ENCODE measurements at regions not wholly inside any gene's neighbourhood (a gene's known extent, or its start where the extent isn't known, plus 50 kb on each side); places are given as distances from the start of the nearest gene placed in this dataset.

DNA sequence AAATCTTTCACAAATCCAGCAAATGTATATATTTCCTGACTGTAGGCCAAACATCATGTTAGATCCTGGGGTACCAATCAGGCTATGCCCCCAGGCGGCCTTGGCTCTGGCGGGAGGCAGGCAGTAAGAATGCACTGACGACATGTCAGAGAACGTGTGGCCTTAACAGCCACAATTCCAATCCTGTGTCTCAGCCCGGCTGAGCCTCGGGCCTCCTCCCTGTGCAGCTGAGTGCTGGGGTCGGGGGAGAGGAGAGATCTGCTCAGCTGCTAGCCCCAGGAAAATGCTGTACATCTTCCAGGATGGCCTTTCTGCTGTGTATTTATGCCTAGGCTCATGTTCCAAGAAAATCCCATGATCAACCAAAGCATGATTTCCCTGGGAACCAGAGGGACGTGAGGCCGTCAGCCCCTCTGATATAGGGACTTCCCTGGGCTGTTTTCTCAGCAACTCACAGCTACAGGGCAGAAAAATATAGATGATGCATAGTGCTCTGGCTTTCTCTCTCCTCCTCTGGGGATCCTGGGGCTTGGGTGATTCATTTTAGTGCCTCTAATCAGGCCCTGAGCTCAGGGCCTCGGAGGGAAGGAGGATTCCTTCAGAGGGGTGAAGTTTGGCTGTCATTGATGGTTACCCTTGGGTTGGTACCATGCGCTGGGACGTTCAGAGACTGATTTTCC is 604.0 kb downstream of the HS3ST4 start:
- DNase-seq: no peak

DNA sequence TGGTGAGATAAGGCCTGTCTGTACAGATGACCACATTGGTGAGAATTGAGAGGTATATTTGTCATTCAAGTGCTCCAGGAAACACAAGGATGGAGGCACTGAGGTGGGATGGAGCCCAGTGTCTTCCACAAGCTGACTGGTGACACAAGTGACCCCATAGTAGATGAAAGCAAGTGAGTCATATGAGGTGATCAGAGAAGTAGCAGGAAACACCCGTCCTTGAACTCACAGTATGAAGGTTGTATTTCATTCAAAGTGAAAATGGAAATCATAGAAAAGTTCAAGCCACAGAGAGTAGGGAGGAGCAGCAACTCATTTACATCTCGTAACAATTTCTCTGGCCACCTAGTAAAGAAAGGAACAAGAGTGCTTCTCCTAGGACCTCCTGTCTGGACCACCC is 609.8 kb downstream of the HS3ST4 start:
- DNase-seq: no peak

DNA sequence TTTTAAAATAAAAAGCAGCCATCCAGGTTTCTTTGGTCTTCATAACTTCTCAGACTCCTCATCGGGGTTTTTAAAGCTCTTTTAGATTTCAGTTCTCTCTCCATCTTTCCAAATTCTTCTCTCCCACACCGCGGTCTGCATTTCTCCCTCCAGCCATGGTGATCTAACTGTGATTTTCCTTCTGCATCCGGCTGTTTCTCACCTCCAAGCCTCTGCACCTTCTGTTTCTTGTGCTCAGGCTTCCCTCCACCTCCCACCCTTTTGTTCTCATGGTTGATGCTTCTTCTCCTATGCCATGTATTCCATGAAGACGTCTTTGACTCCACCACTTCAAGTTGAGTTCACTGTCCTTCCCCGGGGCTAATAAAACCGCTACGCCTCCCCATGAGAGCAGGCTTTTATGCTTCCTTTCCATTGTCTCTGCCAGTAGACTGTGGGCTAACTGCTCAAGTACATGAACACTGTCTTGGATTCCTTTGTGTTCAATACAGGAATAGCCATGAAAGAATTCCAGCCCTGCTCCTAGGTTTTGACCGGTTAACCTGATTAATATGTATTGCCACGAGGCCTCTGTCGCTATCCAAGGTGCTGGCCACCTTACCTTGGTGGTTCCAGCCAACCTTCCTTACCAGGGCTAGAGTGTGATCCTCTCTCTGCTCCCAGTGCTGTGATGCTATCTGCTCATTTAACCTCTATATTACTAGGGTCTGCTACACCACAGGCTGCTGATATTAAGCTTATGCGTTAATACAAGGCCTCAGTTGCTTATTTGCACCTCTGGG is 625.1 kb downstream of the HS3ST4 start:
- no peak for DNase-seq

DNA sequence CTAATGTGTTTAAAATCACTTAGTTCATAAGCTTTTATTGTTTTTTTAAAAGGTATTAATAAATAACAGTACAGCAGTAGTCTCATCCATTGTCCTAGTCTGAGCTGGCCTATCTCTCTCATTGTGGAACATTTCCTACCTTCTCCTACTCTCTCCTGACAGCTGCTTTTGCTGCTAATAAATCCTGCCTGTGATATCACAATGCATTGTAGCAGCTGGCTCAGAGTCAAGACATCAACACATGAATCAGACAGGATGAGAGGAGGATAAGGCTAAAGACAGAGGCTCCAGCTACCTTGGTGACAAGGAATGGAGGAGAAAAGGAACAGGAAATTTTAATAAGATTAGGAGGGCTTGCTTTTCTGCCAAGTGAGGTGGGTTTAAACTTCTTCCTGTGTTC is 626.1 kb downstream of the HS3ST4 start:
- no peak for DNase-seq

DNA sequence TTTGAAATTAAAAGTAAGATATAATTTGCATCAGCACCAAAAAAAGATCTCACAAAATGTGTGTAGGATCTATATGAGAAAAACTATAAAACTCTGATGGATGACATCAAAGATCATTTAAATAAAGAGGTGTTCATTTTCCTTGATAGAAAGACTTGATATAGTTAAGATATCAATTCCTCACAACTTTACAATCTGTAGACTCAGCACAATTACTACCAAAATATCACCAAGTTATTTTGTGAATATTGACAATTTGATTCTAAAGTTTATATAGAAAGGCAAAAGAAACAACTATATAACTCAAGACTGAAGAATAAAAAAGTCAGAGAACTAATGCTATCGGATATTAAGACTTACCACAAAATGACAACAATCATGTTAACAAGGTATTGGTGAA is 638.9 kb downstream of the HS3ST4 start:
- no peak for DNase-seq

DNA sequence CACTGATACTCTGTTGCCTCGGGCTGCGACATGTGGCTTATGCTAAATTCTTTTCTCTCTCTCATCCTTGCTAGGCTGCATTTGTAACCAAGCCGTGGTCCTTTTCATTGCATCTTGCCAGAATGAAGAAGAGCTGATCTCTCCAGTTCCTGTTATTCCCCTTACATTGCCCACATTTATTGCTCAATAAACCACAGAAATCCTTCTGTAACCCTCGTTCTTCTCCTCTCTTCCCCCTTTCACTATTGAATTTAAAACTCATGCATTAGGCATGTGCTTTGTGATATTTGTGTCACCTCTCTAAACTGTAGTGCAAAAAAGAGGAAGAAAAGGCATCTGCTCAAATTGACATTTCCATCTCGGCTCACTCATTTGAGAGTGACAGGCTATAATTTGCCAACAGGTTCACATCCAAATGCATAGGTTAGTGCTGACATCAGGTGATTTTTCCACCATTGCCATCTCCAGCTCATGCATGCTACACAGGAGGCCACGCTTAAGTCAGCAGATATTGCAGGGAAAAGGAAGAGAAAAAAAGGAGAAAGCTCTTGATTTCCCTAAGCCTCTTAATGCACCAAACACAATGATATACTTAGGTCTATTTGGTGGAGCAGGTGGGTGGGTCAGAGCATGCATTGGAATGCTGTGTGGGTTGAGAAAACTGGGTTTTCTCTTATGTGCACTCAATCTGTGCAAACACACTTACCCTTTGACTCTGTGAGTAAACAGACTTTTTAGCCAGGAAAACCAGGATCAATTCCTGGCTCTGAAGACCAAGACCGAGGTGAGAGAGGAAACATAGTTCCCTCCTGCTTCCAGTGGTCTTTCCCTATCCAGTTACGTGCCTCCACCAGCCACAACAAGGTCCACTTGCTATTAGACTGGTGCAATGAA is 642.7 kb downstream of the HS3ST4 start:
- peak; percentile 24 to 72 (median 42) for DNase-seq

DNA sequence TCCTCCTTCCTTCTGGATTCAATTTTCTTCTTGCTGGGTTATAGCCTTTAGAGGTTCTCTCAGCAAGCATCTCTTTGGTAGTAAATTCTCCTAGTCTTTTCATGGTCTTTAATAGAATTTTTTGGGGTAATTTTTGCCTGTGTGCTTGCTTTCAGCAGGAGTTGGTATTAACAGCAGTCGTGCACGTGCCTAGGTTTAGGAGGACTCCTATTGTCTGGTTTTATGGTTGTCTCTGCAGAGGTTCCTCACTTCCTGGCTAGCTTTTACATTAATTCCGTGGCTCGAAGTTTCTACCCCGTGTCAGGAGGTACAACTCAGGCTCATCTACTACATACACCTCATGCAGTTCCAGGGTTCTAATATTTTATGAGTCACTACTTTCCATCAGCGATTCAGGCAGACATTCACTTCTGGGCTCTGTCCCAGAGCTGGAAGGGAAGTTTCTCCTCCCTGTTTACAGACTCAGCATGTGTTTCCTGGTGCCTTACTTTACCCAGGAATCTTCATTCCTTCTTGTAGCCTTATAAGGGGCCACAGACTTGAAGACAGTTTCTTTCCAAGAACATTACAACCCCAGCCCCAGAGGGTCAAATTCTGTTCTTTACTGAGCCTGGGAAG is 643.6 kb downstream of the HS3ST4 start:
- no peak for DNase-seq

DNA sequence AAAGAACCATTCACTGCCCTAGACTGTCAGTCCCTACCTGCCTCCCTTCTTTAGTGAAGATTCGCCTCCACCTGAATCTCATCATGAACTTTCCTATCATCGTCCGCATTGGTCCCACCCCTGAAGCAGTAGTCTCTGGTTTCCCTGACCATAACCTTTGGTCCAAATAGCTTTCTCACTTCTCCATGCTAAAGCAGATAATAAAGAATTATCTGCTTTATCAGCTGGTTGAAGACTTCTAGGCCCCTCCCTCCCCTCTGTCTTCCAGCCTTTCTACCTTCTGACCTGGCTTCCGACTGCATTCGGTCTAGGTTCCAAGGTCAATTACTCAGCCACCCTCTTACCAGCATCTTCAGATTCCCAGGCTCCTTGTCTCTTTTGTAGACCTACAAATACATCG is 650.9 kb downstream of the HS3ST4 start:
- DNase-seq: no peak

DNA sequence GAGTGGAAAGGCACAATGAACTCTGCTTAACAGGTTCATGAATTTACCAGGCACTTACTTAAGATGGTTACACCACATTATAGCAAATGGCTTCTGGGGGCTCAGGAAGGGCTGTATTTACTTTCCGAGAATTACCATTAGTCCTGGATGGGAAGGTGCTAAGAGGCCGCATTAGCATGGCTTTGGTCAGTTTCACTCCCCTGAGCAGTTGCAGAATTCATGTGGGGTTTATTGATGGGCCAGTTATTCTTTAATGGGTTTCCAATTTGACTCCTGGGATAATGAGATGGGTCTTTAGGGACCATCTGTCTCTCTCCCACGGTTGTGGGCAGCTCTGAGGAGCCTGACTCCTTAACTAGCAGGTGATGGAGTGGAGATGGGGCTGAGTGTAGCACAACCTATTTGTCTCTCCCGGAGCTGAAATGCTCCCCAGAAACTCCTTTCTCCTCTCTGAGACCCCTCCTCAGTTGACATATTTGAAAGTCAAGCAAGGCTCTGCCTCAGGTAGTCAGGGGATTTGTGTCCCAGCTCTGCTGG is 652.5 kb downstream of the HS3ST4 start:
- DNase-seq: no peak

DNA sequence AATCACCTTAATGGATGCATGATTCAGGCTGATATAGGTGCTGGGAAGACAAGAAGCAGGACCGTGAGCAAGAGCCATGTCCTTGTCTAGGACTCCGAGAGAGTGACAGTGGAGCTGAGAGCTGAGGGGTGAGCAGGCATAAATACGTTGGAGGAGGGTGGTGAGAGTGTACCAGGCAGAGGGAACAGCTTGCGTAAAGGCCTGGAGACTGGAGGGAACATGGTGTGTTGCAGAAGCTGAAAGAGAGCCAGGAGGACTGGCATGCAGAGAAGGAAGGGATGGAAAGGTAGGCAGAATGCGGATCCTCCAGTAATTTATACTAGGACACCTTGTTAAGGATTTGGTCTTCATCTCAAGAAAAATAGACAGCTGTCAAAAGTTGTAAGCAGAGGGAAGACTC is 653.2 kb downstream of the HS3ST4 start:
- DNase-seq: no peak

DNA sequence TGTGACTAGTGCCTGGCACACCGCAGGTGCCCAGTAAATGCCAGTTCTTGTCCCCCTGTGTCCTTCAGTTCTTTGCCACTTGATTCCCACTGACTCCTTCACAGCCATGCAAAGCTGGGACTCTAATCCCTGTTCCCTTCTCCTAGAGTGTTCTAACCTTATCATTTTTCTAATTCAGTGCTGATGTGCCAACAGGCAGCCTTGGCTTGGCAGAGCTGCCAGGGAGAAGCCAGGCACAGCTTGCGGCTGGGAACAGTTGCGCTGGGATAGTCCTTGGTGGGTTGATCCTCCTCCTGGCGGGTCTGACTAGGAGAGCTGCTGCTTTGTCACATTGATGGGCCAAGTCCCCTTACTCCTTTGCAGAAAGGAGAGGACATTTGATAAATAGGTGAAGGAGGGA is 654.2 kb downstream of the HS3ST4 start:
- no peak for DNase-seq

DNA sequence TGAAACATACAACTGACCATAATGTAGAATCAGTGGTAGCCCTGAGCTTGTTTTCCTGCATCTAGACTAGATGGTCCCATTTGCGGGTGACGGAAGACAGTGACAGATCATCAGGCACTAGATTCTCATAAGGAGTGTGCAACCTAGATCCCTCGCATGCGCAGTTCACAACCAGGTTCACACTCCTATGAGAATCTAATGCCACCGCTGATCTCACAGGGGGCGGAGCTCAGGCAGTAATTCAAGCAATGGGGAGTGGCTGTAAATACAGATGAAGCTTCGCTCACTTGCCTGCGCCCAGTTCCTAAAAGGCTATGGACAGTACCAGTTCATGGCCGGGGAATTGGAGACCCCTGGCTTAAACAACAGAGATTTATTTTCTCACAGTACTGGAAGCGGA is 656.3 kb downstream of the HS3ST4 start:
- DNase-seq: no peak

DNA sequence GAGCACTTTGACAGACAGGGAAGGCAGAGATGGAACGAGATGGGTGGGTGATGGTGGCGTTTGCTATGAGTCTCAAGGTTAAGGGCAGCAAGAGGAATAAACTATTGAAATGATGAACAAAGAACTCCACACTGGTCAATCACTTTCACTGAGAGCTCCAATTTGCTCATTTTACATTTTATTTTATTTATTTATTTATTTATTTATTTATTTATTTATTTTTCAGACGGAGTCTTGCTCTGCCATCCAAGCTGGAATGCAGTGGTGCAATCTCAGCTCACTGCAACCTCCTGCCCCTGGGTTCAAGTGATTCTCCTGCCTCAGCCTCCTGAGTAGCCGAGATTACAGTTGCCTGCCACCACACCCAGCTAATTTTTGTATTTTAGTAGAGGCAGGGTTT is 669.1 kb downstream of the HS3ST4 start:
- DNase-seq: no peak

DNA sequence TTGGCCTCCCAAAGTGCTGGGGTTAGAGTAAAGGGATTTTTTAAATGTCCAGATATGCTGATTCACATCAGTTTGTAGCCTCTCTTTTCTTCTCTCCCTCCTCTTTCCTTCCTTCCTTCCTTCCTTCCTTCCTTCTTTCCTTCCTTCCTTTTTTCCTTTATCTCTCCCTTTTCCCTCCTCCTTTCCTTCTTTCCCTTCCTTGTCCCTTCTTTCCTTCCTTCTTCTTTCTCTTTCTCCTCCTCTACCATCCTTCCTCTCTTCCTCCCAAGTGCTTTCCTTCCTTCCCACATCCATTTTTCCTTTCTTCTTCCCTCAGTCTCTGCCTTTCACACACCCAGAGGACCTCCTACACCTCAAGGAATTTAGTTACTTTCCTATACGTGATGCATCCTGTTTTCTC is 671.8 kb downstream of the HS3ST4 start:
- DNase-seq: no peak

DNA sequence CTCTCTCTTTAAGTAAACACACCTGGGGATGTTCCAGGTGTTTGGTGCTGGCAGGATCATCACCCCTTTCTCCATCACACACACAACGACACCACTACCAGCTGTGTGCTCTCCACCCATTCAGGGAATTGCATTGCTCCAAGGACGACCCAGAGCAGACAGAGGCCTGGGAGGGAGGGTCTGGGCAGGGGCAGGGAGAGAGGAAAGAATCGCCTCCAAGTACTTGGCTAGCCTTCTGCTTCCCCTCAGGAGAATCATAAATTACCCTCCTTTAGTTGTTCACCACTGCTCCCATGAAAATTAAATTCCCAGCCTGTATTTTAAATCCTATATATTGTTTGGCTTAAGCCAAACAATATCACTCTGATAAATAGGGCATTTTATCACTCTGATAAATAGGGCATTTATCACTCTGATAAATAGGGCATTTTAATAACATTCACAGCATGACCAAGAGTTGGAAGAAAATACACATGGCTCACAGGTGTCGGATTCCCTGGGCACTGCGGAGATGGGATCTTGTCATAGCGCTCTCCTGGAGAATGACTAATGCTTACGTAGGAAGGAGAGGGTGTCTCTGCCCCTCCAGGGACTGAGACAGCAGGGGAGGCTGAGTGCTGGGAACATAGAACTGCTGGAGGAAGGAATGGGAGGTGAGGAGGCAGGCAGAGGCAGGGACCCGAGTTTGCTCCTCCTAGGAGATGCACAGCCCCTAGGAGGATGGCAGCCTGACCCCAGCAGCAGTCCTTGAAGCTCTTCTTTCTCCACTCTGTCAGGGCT is 673.6 kb downstream of the HS3ST4 start:
- DNase-seq: no peak

DNA sequence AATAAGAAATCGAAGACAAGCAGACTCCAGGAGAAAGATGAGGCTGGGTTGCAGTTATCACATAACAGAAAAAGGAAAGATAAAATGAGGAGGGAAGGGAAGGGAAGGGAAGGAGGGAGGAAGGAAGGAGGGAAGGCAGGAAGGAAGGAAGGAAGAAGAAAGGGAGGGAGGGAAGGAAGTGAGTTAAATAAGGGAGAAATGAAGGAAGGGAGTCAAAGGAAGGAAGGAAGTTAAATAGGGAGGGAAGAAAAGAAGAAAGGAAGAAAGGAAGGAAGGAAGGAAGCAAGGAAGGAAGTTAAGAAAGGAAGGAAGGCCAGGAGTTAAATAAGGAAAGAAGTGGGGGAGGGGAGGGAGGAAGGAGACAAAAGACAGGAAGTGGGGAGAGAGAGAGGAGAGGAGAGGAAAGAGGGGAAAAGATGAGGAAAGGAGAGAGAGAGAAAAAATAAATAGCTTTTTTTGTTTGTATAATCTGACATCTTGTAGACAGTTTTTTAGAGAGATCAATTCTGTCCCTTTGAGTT is 679.6 kb downstream of the HS3ST4 start:
- no peak for DNase-seq

DNA sequence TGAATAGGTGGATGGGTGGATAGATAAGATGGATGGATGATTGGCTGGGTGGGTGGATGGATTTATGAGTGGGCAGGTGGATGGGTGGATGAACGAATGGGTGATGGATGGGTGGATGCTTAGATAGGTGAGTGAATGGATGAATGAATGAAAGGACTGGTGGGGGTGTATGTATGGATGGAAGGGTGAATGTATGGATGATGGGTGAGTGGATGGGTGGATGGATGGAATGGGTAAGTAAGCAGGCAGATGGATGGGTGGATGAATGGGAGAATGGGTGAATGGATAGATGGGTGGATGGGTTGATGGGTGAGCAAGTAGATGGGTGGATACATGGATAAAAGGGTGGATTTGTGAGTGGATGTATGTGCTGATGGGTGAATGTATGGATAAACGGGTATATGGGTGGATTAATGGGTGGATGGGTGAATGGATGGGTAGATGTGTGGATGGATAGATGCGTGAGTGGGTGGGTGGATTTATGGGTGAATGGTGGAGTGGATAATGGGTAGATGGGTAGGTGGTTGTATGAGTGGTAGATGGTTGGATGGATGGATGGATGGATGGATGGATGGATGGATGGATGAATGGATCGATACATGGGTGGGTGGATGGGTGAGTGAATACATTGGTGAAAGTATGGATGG is 682.6 kb downstream of the HS3ST4 start:
- no peak for DNase-seq

DNA sequence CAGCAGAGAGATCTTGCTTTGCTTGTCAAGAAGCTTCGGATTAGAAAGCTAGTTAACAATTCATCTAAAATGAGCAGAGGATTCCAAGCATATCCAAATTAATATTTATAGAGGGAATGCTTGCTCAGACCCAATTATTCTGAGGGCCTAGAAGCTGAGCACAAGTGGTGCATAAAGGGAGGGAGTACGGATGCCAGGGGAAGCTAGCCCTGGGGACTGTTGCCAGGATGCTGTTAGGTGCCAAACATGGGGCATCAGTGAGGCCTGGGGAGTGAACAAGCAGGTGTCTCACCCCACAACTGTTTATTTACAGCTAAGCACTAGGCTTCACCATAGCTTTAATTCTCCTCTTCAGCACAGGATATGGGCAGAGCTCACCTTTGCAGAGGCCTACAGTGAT is 684.1 kb upstream of the C16orf82 start:
- no peak for DNase-seq

DNA sequence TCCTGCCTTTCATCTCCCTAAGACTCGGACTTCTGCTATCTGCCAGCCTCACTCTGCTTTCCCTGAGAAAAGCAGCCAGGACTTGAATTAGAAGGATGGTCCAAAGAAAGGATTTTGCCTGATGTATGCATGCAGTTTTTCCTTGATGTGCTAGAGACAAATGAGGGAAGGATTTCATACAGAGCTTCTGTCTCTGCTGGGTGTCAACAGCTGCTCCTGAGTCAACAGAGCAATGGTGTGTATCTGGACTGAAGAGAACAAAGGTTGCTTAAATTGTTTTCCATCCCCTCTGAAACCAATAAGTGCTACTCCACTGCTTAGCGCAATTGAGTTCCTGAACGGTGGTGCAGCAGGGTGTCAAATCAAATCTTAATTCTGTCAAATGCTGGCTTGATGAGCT is 680.6 kb upstream of the C16orf82 start:
- no peak for DNase-seq

DNA sequence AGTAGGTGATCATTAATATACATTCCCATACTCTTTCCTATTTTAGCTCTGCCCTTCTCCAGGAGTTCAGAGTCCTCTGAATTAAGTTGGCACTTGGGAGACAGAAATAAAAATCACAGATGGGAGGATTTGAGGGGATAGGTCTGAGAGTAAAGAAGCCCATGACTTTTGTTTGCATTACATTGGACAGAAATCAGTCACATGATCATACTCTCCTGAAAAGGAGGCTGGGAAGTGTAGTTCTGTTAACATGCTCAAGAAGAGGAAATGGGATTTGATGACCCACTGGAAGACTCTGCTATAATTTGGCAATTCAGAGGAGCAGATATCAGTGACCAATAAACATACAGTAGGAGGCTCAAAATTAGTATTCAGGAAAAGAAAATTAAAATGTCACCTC is 674.9 kb upstream of the C16orf82 start:
- DNase-seq: peak in 1 of 4 experiments; percentile 2

DNA sequence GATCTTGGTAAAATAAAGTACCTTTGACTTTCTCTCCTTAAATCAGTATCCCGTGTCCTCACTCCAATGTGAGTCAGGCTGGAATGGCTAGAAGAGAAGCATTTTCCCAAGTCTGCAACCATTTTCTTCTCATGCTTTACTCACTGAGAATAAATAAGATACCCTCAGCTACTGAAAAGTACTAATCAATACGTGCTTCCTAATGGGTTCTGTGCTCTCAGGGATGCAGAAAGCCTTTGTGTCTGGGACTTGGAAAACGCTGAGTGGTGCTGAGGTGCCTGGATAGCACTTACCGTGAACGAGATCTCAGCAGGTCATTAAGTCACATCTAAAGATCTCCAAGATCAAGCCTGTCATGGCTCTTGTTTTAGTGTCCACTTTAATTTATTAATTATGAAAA is 672.3 kb upstream of the C16orf82 start:
- no peak for DNase-seq

Data from suppressor macrophage (primary cell).